ENCODE measurements at regions not wholly inside any gene's neighbourhood (a gene's known extent, or its start where the extent isn't known, plus 50 kb on each side); places are given as distances from the start of the nearest gene placed in this dataset.
"Not testable (repeated sequence)": the region's sequence is repeated elsewhere in the genome, so short reads cannot be mapped to it uniquely, and the experiment has no call there.

- no peak for DNase-seq
Observed at GRCh38 chr5:158602981-158603380, 496.7 kb downstream of the EBF1 start.

GRCh38 chr5:158601118-158601517 is 498.6 kb downstream of the EBF1 start:
- DNase-seq = no peak

GRCh38 chr5:158600679-158601078 is 499.0 kb downstream of the EBF1 start:
- no peak for DNase-seq

GRCh38 chr5:158599157-158599556 is 500.6 kb downstream of the EBF1 start:
- no peak for DNase-seq

- no peak for DNase-seq
Observed at GRCh38 chr5:158594595-158595242, 505.0 kb downstream of the EBF1 start.

- DNase-seq = no peak
Observed at GRCh38 chr5:158593925-158594324, 505.8 kb downstream of the EBF1 start.

GRCh38 chr5:158591301-158591863 is 508.3 kb downstream of the EBF1 start:
- DNase-seq = peak; percentile 48

- DNase-seq = no peak
Observed at GRCh38 chr5:158590746-158591300, 508.9 kb downstream of the EBF1 start.

- no peak for DNase-seq
Observed at GRCh38 chr5:158589939-158590338, 509.8 kb downstream of the EBF1 start.

GRCh38 chr5:158588617-158589016 is 511.1 kb downstream of the EBF1 start:
- no peak for DNase-seq

- no peak for DNase-seq
Observed at GRCh38 chr5:158586054-158586453, 513.7 kb downstream of the EBF1 start.

GRCh38 chr5:158582669-158583068 is 517.0 kb downstream of the EBF1 start:
- DNase-seq = not testable (repeated sequence)

- DNase-seq = no peak
Observed at GRCh38 chr5:158573829-158574228, 525.9 kb downstream of the EBF1 start.

- DNase-seq = no peak
Observed at GRCh38 chr5:158570502-158570901, 529.2 kb downstream of the EBF1 start.

GRCh38 chr5:158569534-158569933 is 530.2 kb downstream of the EBF1 start:
- DNase-seq = no peak

- no peak for DNase-seq
Observed at GRCh38 chr5:158565017-158565789, 534.5 kb downstream of the EBF1 start.

- no peak for DNase-seq
Observed at GRCh38 chr5:158563760-158564390, 535.8 kb downstream of the EBF1 start.

GRCh38 chr5:158561562-158562190 is 538.0 kb downstream of the EBF1 start:
- no peak for DNase-seq

- no peak for DNase-seq
Observed at GRCh38 chr5:158560170-158560569, 539.5 kb downstream of the EBF1 start.

GRCh38 chr5:158559643-158560042 is 540.1 kb downstream of the EBF1 start:
- no peak for DNase-seq

GRCh38 chr5:158559066-158559465 is 540.6 kb downstream of the EBF1 start:
- DNase-seq = no peak

GRCh38 chr5:158553962-158554336 is 545.8 kb downstream of the EBF1 start:
- DNase-seq = no peak
